ENCODE measurements at regions not wholly inside any gene's neighbourhood (a gene's known extent, or its start where the extent isn't known, plus 50 kb on each side); places are given as distances from the start of the nearest gene placed in this dataset.
"Not testable (repeated sequence)": the region's sequence is repeated elsewhere in the genome, so short reads cannot be mapped to it uniquely, and the experiment has no call there.

- H3K9me3 Mint-ChIP-seq (ENCODE audit: unreplicated experiment); POLR2A ChIA-PET; H3K4me3 Mint-ChIP-seq (ENCODE audit: unreplicated experiment); H3K27ac Mint-ChIP-seq (ENCODE audit: unreplicated experiment); H3K27me3 ChIP-seq (replicated peaks; ENCODE audit: control insufficient read depth, insufficient read depth, low read length); H3K36me3 ChIP-seq (ENCODE audit: control insufficient read depth, insufficient read depth, low read length); H3K4me1 Mint-ChIP-seq (ENCODE audit: low read depth, unreplicated experiment); intact Hi-C loops (cut with micrococcal nuclease; ENCODE audit: unreplicated experiment); H3K9me3 ChIP-seq; H3K4me1 ChIP-seq; CTCF ChIA-PET; H3K36me3 Mint-ChIP-seq (ENCODE audit: insufficient read depth, unreplicated experiment); DNase-seq; BruUV-seq (replicated peaks); H3K4me3 ChIP-seq (ENCODE audit: low read depth, low read length); H3K27me3 Mint-ChIP-seq (ENCODE audit: insufficient read depth, unreplicated experiment): not testable (repeated sequence)
These were observed 141.7 kb downstream of the SPATA31A6 start for GRCh38 chr9:42325142-42325541.

- intact Hi-C loops (cut with micrococcal nuclease; ENCODE audit: unreplicated experiment); H3K9me3 Mint-ChIP-seq (ENCODE audit: unreplicated experiment): not testable (repeated sequence)
These were observed 142.1 kb downstream of the SPATA31A6 start for GRCh38 chr9:42325561-42325960.

GRCh38 chr9:42326482-42326881, 143.0 kb downstream of the SPATA31A6 start:
- H3K36me3 Mint-ChIP-seq (ENCODE audit: insufficient read depth, unreplicated experiment); H3K4me1 ChIP-seq; H3K4me3 Mint-ChIP-seq (ENCODE audit: unreplicated experiment); H3K9me3 Mint-ChIP-seq (ENCODE audit: unreplicated experiment); CTCF ChIA-PET; H3K27me3 Mint-ChIP-seq (ENCODE audit: insufficient read depth, unreplicated experiment); H3K4me1 Mint-ChIP-seq (ENCODE audit: low read depth, unreplicated experiment); POLR2A ChIA-PET; H3K36me3 ChIP-seq (ENCODE audit: control insufficient read depth, insufficient read depth, low read length); H3K4me3 ChIP-seq (ENCODE audit: low read depth, low read length); H3K9me3 ChIP-seq; intact Hi-C loops (cut with micrococcal nuclease; ENCODE audit: unreplicated experiment); H3K27me3 ChIP-seq (replicated peaks; ENCODE audit: control insufficient read depth, insufficient read depth, low read length); BruUV-seq (replicated peaks); H3K27ac Mint-ChIP-seq (ENCODE audit: unreplicated experiment); DNase-seq: not testable (repeated sequence)

More at GRCh38 chr9:42325561-42325960, 142.1 kb downstream of the SPATA31A6 start:
- BruUV-seq (replicated peaks); H3K4me1 ChIP-seq; H3K27ac Mint-ChIP-seq (ENCODE audit: unreplicated experiment); H3K9me3 ChIP-seq; DNase-seq; CTCF ChIA-PET; H3K27me3 ChIP-seq (replicated peaks; ENCODE audit: control insufficient read depth, insufficient read depth, low read length); H3K4me1 Mint-ChIP-seq (ENCODE audit: low read depth, unreplicated experiment); H3K4me3 Mint-ChIP-seq (ENCODE audit: unreplicated experiment); H3K36me3 Mint-ChIP-seq (ENCODE audit: insufficient read depth, unreplicated experiment); POLR2A ChIA-PET; H3K36me3 ChIP-seq (ENCODE audit: control insufficient read depth, insufficient read depth, low read length); H3K27me3 Mint-ChIP-seq (ENCODE audit: insufficient read depth, unreplicated experiment); H3K4me3 ChIP-seq (ENCODE audit: low read depth, low read length): not testable (repeated sequence)

- intact Hi-C loops (cut with micrococcal nuclease; ENCODE audit: unreplicated experiment); H3K4me1 Mint-ChIP-seq (ENCODE audit: low read depth, unreplicated experiment); H3K9me3 Mint-ChIP-seq (ENCODE audit: unreplicated experiment); H3K4me3 Mint-ChIP-seq (ENCODE audit: unreplicated experiment); H3K27ac Mint-ChIP-seq (ENCODE audit: unreplicated experiment); H3K4me3 ChIP-seq (ENCODE audit: low read depth, low read length); H3K27me3 Mint-ChIP-seq (ENCODE audit: insufficient read depth, unreplicated experiment); CTCF ChIA-PET; DNase-seq; BruUV-seq (replicated peaks); H3K36me3 Mint-ChIP-seq (ENCODE audit: insufficient read depth, unreplicated experiment); H3K36me3 ChIP-seq (ENCODE audit: control insufficient read depth, insufficient read depth, low read length); H3K9me3 ChIP-seq; H3K27me3 ChIP-seq (replicated peaks; ENCODE audit: control insufficient read depth, insufficient read depth, low read length); POLR2A ChIA-PET; H3K4me1 ChIP-seq: not testable (repeated sequence)
These were observed 151.9 kb downstream of the SPATA31A6 start for GRCh38 chr9:42335342-42335741.

GRCh38 chr9:42335984-42336657, 152.7 kb downstream of the SPATA31A6 start:
- H3K27me3 Mint-ChIP-seq (ENCODE audit: insufficient read depth, unreplicated experiment); H3K36me3 ChIP-seq (ENCODE audit: control insufficient read depth, insufficient read depth, low read length); H3K4me1 ChIP-seq; intact Hi-C loops (cut with micrococcal nuclease; ENCODE audit: unreplicated experiment); H3K9me3 ChIP-seq; H3K9me3 Mint-ChIP-seq (ENCODE audit: unreplicated experiment); POLR2A ChIA-PET; CTCF ChIA-PET; DNase-seq; H3K36me3 Mint-ChIP-seq (ENCODE audit: insufficient read depth, unreplicated experiment); BruUV-seq (replicated peaks); H3K4me3 ChIP-seq (ENCODE audit: low read depth, low read length); H3K4me1 Mint-ChIP-seq (ENCODE audit: low read depth, unreplicated experiment); H3K27me3 ChIP-seq (replicated peaks; ENCODE audit: control insufficient read depth, insufficient read depth, low read length); H3K27ac Mint-ChIP-seq (ENCODE audit: unreplicated experiment); H3K4me3 Mint-ChIP-seq (ENCODE audit: unreplicated experiment): not testable (repeated sequence)

- CTCF ChIA-PET; DNase-seq; H3K4me1 Mint-ChIP-seq (ENCODE audit: low read depth, unreplicated experiment); H3K27me3 Mint-ChIP-seq (ENCODE audit: insufficient read depth, unreplicated experiment); H3K4me3 Mint-ChIP-seq (ENCODE audit: unreplicated experiment); H3K9me3 Mint-ChIP-seq (ENCODE audit: unreplicated experiment); intact Hi-C loops (cut with micrococcal nuclease; ENCODE audit: unreplicated experiment); H3K27ac Mint-ChIP-seq (ENCODE audit: unreplicated experiment); POLR2A ChIA-PET; BruUV-seq (replicated peaks); H3K36me3 Mint-ChIP-seq (ENCODE audit: insufficient read depth, unreplicated experiment); H3K4me1 ChIP-seq; H3K4me3 ChIP-seq (ENCODE audit: low read depth, low read length); H3K27me3 ChIP-seq (replicated peaks; ENCODE audit: control insufficient read depth, insufficient read depth, low read length); H3K36me3 ChIP-seq (ENCODE audit: control insufficient read depth, insufficient read depth, low read length); H3K9me3 ChIP-seq: not testable (repeated sequence)
These were observed 154.8 kb downstream of the SPATA31A6 start for GRCh38 chr9:42338275-42338674.

GRCh38 chr9:42339671-42340434, 156.4 kb downstream of the SPATA31A6 start:
- BruUV-seq (replicated peaks); H3K36me3 ChIP-seq (ENCODE audit: control insufficient read depth, insufficient read depth, low read length); H3K27me3 Mint-ChIP-seq (ENCODE audit: insufficient read depth, unreplicated experiment); H3K4me3 Mint-ChIP-seq (ENCODE audit: unreplicated experiment); H3K4me1 Mint-ChIP-seq (ENCODE audit: low read depth, unreplicated experiment); H3K27ac Mint-ChIP-seq (ENCODE audit: unreplicated experiment); DNase-seq; H3K9me3 ChIP-seq; H3K4me1 ChIP-seq; H3K27me3 ChIP-seq (replicated peaks; ENCODE audit: control insufficient read depth, insufficient read depth, low read length); H3K4me3 ChIP-seq (ENCODE audit: low read depth, low read length); H3K9me3 Mint-ChIP-seq (ENCODE audit: unreplicated experiment); POLR2A ChIA-PET; CTCF ChIA-PET; H3K36me3 Mint-ChIP-seq (ENCODE audit: insufficient read depth, unreplicated experiment); intact Hi-C loops (cut with micrococcal nuclease; ENCODE audit: unreplicated experiment): not testable (repeated sequence)
